Esophagus squamous epithelium (tissue), 5 donors: ENCODE measurements at regions not wholly inside any gene's neighbourhood (a gene's known extent, or its start where the extent isn't known, plus 50 kb on each side); places are given as distances from the start of the nearest gene placed in this dataset.

ENCODE experiments used
- DNase-seq: peaks from one replicate; lab custom pipeline; 2025; lab: John Stamatoyannopoulos, UW
- H3K27ac ChIP-seq, 4 donors: fragments of 200-600 bp; sonication (generic); one replicate each; pipeline ENCODE4 v1.5.1; 2016 to 2019; ENCODE audit warnings: mild to moderate bottlenecking in 1 of 4
- H3K27me3 ChIP-seq, 4 donors: fragments of 200-600 bp; sonication (generic); 1 replicate in 3 of 4; 2 replicates in 1 of 4; pipeline versions ENCODE4 v1.5.1 to v1.6.0; 2017 to 2021; ENCODE audit warnings: antibody characterized with exemption in 1 of 4
- H3K36me3 ChIP-seq, 3 donors: fragments of 200-600 bp; sonication (generic); one replicate each; pipeline ENCODE4 v1.5.1; 2016 to 2019
- H3K4me1 ChIP-seq, 3 donors: fragments of 200-600 bp; sonication (generic); one replicate each; pipeline ENCODE4 v1.5.1; 2017 to 2019
- H3K4me3 ChIP-seq, 4 donors: fragments of 200-600 bp; sonication (generic); 1 replicate in 3 of 4; 2 replicates in 1 of 4; pipeline ENCODE4 v1.5.1; 2016 to 2019; ENCODE audit warnings: mild to moderate bottlenecking in 2 of 4, moderate library complexity in 1 of 4
- H3K9me3 ChIP-seq, 3 donors: fragments of 200-600 bp; sonication (generic); one replicate each; pipeline ENCODE4 v1.5.1; 2016 to 2019
- CTCF ChIP-seq, 6 experiments: fragments of 450-650 bp in 4 of 6; fragments of 200-600 bp in 2 of 6; sonication (generic) in 2 of 6; IDR thresholded peaks; one replicate each; pipeline ENCODE4 v1.5.1; 2016 to 2019; ENCODE audit warnings: antibody characterized with exemption in 6 of 6, mild to moderate bottlenecking in 4 of 6, moderate library complexity in 4 of 6
- POLR2A ChIP-seq, 4 donors: fragments of 450-650 bp; IDR thresholded peaks; one replicate each; pipeline ENCODE4 v1.6.1; 2017; ENCODE audit warnings: antibody characterized with exemption in 4 of 4, mild to moderate bottlenecking in 4 of 4, moderate library complexity in 3 of 4
- WGBS, 2 donors: methylation state at CpG; one replicate each; pipeline ENCODE4 v1.1.5; 2018; 5-methylcytosine and 5-hydroxymethylcytosine counted together
- intact Hi-C: fragments of 100-400 bp; cut with DNase I; formaldehyde crosslinking; loops from one replicate; pipeline ENCODE4 v1.15.0; 2022
- donor health status: DM: yes; HTN: yes; CAD: no.

- WGBS, 2 donors = 72 to 79% methylated on average over 6 to 8 of the region's 8 CpGs
- TF ChIP-seq CTCF (IDR thresholded peaks at IDR 0.05) (no peak), POLR2A (IDR thresholded peaks at IDR 0.05) (no peak)
- no peaks in the 10 kb centered on the region for H3K36me3 ChIP-seq
- DNase-seq = no peak
- no peak overlapping the region for H3K27ac ChIP-seq
- no peak overlapping the region for H3K4me3 ChIP-seq
- H3K4me1 ChIP-seq = peaks cover 3 to 13% (median 8%) of the 10 kb centered on the region in 3 donors
- H3K27me3 ChIP-seq = no peaks in the 10 kb centered on the region
- intact Hi-C loops = no loop called here
- H3K9me3 ChIP-seq = no peaks in the 10 kb centered on the region
These were observed 67.3 kb upstream of the GRAMD2B start for GRCh38 chr5:126355940-126356339.

GRCh38 chr5:126357585-126358342 is 65.4 kb upstream of the GRAMD2B start:
- Histone ChIP-seq H3K9me3 (no peaks in the 10 kb centered on the region), H3K4me3 (no peak overlapping the region), H3K36me3 (no peaks in the 10 kb centered on the region), H3K27me3 (no peaks in the 10 kb centered on the region), H3K27ac (no peak overlapping the region), H3K4me1 (peaks cover 3 to 13% (median 8%) of the 10 kb centered on the region in 3 donors)
- intact Hi-C loops = no loop called here
- TF ChIP-seq POLR2A (IDR thresholded peaks at IDR 0.05) = no peak
- TF ChIP-seq CTCF (IDR thresholded peaks at IDR 0.05) = no peak
- no peak for DNase-seq
- 87 to 92% methylated on average over 4 of the region's 4 CpGs for WGBS, 2 donors

- no peaks in the 10 kb centered on the region for H3K27me3 ChIP-seq
- intact Hi-C loops = no loop called here
- H3K4me3 ChIP-seq = no peak overlapping the region
- H3K36me3 ChIP-seq = no peaks in the 10 kb centered on the region
- H3K27ac ChIP-seq = no peak overlapping the region
- no peaks in the 10 kb centered on the region for H3K9me3 ChIP-seq
- WGBS, 2 donors = 56 to 77% methylated on average over 4 of the region's 4 CpGs
- DNase-seq = no peak
- no peak for TF ChIP-seq POLR2A (IDR thresholded peaks at IDR 0.05)
- TF ChIP-seq CTCF (IDR thresholded peaks at IDR 0.05) = no peak
- peaks cover 3 to 13% (median 8%) of the 10 kb centered on the region in 3 donors for H3K4me1 ChIP-seq
These were observed 64.7 kb upstream of the GRAMD2B start for GRCh38 chr5:126358525-126358924.

GRCh38 chr5:126359884-126360283 is 63.3 kb upstream of the GRAMD2B start:
- Histone ChIP-seq H3K4me3 (no peak overlapping the region), H3K9me3 (no peaks in the 10 kb centered on the region), H3K27me3 (no peaks in the 10 kb centered on the region), H3K27ac (no peak overlapping the region), H3K36me3 (no peaks in the 10 kb centered on the region), H3K4me1 (peaks cover 0 to 8% (median 5%) of the 10 kb centered on the region in 3 donors)
- TF ChIP-seq CTCF (IDR thresholded peaks at IDR 0.05) (no peak), POLR2A (IDR thresholded peaks at IDR 0.05) (no peak)
- no peak for DNase-seq
- intact Hi-C loops = no loop called here
- 83 to 89% methylated on average over 6 of the region's 6 CpGs for WGBS, 2 donors

- H3K27ac ChIP-seq = no peak overlapping the region
- H3K27me3 ChIP-seq = no peaks in the 10 kb centered on the region
- no peak overlapping the region for H3K4me3 ChIP-seq
- no peaks in the 10 kb centered on the region for H3K36me3 ChIP-seq
- TF ChIP-seq CTCF (IDR thresholded peaks at IDR 0.05) = no peak
- TF ChIP-seq POLR2A (IDR thresholded peaks at IDR 0.05) = no peak
- no peaks in the 10 kb centered on the region for H3K9me3 ChIP-seq
- H3K4me1 ChIP-seq = peaks cover 0 to 10% (median 2%) of the 10 kb centered on the region in 3 donors
- no peak for DNase-seq
- intact Hi-C loops = no loop called here
- WGBS, 2 donors = 60 to 65% methylated on average over 1 of the region's 1 CpG
These were observed 62.7 kb upstream of the GRAMD2B start for GRCh38 chr5:126360467-126360866.
